ENCODE measurements at regions not wholly inside any gene's neighbourhood (a gene's known extent, or its start where the extent isn't known, plus 50 kb on each side); places are given as distances from the start of the nearest gene placed in this dataset.

DNA sequence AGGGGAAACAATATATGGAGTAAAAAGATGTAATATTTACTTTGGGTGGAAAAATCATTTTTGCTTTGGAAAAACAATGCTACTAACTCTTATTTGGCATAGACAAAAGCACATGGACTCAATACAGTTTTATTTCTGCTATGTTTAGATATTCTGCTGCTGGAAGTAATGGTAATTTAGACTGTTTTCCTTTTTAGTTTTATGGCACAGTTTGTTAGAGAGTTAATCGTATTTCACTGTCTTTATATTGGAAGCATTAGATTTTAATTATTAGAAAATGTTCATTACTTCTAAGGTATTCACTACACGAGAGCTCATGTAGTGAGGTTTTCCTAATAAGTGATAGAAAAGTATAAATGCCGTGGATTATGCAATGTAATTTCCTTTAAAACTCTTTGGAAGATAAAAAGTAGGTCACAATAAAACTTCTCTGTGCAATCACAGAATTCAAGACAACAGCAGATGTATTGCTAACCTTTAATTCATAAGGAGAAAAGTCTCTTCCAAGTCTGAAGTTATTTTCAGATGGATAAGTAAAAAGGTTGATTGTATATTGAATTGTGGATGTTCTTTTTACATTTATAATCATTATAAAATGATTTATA lies 851.8 kb downstream of the TMTC2 start:
- TF ChIP-seq NFRKB (IDR thresholded peaks at IDR 0.05) (no peak), FOXK2 (IDR thresholded peaks at IDR 0.05) (no peak), BHLHE40 (IDR thresholded peaks at IDR 0.05; ENCODE audit: borderline replicate concordance) (no peak), FOXA1 (IDR thresholded peaks at IDR 0.05) (no peak), L3MBTL2 (conservative IDR thresholded peaks at IDR 0.05) (no peak), SP1 (IDR thresholded peaks at IDR 0.05) (no peak), FOXM1 (IDR thresholded peaks at IDR 0.05; ENCODE audit: borderline replicate concordance) (no peak), HDGF (IDR thresholded peaks at IDR 0.05; ENCODE audit: borderline replicate concordance) (no peak), ARNT (IDR thresholded peaks at IDR 0.05) (no peak), LEF1 (IDR thresholded peaks at IDR 0.05; ENCODE audit: borderline replicate concordance) (no peak), ELF4 (IDR thresholded peaks at IDR 0.05) (no peak), TARDBP (IDR thresholded peaks at IDR 0.05) (no peak), CTBP1 (IDR thresholded peaks at IDR 0.05; ENCODE audit: borderline replicate concordance) (no peak)
- TF ChIP-seq, protein P1, sequence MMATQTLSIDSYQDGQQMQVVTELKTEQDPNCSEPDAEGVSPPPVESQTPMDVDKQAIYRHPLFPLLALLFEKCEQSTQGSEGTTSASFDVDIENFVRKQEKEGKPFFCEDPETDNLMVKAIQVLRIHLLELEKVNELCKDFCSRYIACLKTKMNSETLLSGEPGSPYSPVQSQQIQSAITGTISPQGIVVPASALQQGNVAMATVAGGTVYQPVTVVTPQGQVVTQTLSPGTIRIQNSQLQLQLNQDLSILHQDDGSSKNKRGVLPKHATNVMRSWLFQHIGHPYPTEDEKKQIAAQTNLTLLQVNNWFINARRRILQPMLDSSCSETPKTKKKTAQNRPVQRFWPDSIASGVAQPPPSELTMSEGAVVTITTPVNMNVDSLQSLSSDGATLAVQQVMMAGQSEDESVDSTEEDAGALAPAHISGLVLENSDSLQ (IDR thresholded peaks at IDR 0.05) = no peak
